GM18858 (cell line): ENCODE measurements at regions not wholly inside any gene's neighbourhood (a gene's known extent, or its start where the extent isn't known, plus 50 kb on each side); places are given as distances from the start of the nearest gene placed in this dataset.
"Not testable (repeated sequence)": the region's sequence is repeated elsewhere in the genome, so short reads cannot be mapped to it uniquely, and the experiment has no call there.

Experiments
- ATAC-seq: cut with Tn5 transposase; IDR thresholded peaks from one replicate; pipeline ENCODE4 v1.9.1; 2021; ENCODE audit not compliant: unreplicated experiment

GRCh38 chr6:156689656-156690055 is 87.5 kb upstream of the ARID1B start:
- ATAC-seq = no peak

GRCh38 chr6:156688620-156688971 is 88.6 kb upstream of the ARID1B start:
- no peak for ATAC-seq

DNA sequence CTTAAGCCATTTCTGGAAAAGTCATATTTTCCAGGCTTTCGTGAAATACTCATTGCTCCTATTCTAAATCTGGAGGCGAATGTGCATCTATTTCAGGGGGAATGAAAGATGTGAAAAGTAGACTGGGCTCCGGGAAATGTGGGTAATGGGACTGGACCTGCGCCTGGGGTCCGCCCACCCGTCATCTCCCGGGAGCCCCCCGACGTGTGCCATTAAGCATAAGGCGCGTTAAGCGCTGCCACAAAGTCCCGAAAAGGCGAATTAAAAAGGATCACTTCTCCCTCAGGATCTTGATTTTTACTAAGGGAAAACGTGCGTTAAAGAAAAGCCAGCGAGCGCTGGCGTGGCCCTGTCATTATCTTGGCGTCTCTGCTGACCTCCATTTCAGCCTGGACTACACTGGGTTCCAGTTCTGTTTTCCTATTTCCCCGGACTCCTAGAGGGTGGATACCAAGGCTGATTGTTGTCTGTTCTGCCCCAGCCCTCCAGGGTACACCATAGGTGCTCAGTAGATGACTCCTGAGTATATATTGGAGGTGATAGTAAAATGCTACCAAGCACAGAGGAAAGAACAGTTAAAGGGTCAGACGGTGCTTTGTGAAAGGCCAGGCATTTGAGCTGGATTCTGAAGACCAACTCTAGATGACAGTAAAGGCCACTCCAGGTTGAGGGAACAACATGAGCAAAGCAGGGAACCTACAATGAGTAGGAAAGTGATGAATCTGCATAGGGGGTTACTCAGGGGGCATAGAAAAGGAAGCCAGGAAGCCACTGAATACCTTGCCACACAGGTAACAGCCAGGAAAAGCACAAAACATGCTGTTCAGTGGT is 89.2 kb upstream of the ARID1B start:
- ATAC-seq = no peak

DNA sequence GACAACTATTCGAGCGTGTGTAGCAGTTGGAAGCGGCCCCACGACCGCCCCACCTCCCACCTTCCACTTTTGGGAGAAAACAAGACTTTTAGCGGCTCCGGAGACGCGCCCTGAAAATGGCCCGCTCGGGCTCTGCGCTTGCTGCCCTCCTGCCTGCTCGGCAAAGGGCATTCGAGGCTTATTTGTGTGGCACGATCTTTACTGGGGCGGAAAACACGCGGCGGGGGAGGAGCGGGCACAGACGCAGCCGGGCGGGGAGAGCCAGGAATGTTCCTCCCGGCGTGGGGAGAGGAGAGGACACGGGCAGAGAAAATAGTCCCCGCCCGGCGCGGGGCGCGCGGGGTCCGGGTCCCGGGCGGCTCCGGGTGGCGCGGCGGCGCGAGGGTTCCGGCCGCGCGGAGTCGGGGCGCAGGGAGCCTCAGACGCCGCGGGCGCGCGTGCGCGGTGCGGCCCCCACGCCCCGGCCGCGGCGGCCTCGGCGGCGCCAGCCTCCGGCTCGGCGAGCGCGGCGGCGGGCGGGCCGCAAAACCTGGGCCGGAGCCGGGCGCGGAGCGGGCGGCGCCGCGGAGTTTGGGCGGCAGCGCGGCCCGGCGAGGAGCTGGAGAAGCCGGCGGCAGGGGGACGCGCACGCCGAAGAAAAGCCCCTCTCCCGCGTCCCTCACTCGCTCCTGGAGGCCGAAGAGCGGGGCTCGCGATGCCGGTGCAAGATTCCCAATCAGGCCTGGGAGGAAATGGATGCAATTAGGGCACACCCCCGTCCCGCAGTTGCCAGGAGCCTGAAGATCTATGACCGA is 90.0 kb upstream of the ARID1B start:
- ATAC-seq = no peak

GRCh38 chr6:156686301-156686994 is 90.7 kb upstream of the ARID1B start:
- no peak for ATAC-seq

DNA sequence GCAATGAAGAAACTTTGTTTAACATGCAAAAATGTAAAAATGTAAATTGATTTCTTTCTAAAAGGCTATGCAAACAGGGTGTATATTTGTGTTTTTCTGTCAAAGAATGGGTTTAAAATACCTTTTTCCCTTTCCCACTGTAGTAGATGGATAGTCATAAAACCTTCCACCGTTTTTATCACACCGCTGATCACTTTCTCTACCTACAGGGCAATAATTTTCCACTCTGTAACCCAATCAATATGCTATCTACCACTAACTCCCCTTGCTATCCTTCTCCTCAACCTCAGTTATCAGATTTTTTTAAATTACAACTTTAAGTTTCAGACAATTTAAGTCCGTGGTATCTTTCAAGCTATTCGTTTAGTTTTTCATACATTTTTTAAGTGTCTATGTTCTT is 91.4 kb upstream of the ARID1B start:
- no peak for ATAC-seq

- ATAC-seq = no peak
Observed at GRCh38 chr6:156683821-156684220, 93.4 kb upstream of the ARID1B start.

- no peak for ATAC-seq
Observed at GRCh38 chr6:156676721-156677120, 100.5 kb upstream of the ARID1B start.

DNA sequence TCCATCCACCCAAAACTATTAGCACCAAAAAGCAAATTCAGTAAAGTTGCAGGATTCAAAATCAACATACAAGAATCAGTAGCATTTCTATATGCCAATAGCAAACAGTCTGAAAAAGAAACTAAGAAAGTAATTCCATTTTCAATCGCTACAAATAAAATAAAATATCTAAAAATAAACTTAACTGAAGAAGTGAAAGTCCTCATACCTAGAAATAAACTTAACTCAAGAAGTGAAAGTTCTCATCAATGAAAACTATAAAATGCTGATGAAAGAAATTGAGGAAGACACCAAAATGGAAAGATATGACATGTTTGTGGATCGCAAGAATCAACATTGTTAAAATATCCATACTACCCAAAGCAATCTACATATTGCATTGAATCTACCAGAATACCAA is 103.0 kb upstream of the ARID1B start:
- no peak for ATAC-seq

GRCh38 chr6:156670097-156670496 is 107.1 kb upstream of the ARID1B start:
- not testable (repeated sequence) for ATAC-seq

GRCh38 chr6:156662025-156662445 is 115.1 kb upstream of the ARID1B start:
- no peak for ATAC-seq

DNA sequence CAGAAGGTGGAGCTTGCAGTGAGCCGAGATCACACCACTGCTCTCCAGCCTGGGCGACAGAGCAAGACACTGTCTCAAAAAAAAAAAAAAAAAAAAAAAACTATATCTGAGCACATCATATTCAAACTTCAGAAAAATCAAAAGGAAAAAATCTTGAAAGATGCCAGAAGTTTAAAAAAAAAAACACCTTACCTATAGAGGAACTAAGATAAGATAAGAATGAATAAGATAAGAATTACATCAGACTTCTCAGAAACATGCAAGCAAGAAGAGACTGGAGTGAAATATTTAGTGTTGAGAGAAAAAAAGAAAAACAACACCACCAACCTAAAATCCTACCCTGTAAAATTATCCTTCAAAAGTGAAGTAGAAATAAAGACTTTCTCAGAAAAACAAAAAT is 116.8 kb upstream of the ARID1B start:
- ATAC-seq = no peak

- ATAC-seq = peak; percentile 57
Observed at GRCh38 chr6:156659822-156660198, 117.4 kb upstream of the ARID1B start.

DNA sequence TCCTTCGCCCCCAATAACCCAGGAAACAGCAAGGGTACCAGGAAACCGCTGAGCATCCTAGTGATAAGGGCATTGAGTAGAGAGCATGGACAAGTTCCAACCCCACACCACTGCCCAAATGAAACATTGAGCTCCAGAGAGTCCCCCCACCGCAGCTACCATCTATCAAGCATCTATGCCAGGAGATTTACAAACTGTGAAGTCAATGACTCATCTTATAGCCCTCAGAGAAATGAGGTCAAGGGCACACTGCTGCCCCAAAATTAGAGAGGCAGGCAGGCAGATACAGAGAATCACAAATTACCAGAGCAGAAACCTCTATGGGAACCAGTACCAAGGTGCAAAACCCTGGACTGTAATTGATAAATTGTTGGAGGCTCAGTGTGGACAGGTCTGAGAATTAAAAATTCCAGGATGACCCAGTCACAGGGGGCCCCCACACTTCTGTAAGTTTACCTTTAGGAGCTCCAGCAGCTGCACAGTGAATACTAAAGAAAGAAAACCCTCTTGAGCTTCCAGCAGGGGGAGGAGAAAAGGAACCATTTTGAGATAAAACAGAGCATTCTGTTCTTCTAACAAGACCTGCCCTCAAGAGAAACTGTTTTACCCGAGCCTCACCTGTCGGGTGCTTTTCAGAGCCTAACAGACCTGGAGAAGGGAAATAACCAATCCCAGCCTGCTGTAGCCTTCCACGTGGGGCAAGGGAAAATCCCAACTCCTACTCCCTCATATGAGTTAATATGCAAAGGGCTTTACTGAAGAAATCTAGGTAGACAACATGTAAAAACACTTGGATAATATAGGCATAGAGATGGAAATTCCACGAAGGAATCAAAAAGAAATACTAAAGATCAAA is 118.0 kb upstream of the ARID1B start:
- no peak for ATAC-seq

- no peak for ATAC-seq
Observed at GRCh38 chr6:156658186-156658965, 118.8 kb upstream of the ARID1B start.

DNA sequence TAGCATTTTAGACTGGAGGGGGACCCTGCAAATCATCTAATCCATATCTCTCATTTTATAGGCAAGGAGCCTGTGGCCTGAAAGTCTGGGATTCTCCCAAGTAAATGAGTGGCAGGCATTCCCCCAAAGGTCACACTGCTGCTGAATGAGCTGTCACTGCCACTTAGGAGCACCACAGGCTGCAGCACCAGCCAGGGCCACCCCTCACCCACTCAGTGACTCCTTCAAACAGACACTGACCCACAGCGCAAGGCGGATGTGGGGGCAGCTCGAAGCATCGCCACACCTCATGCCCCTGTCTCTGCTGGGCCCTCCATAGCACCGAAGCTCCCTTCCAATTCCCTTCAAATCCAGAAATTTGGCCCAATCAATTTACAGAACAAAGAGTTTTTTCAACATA is 119.9 kb upstream of the ARID1B start:
- no peak for ATAC-seq

DNA sequence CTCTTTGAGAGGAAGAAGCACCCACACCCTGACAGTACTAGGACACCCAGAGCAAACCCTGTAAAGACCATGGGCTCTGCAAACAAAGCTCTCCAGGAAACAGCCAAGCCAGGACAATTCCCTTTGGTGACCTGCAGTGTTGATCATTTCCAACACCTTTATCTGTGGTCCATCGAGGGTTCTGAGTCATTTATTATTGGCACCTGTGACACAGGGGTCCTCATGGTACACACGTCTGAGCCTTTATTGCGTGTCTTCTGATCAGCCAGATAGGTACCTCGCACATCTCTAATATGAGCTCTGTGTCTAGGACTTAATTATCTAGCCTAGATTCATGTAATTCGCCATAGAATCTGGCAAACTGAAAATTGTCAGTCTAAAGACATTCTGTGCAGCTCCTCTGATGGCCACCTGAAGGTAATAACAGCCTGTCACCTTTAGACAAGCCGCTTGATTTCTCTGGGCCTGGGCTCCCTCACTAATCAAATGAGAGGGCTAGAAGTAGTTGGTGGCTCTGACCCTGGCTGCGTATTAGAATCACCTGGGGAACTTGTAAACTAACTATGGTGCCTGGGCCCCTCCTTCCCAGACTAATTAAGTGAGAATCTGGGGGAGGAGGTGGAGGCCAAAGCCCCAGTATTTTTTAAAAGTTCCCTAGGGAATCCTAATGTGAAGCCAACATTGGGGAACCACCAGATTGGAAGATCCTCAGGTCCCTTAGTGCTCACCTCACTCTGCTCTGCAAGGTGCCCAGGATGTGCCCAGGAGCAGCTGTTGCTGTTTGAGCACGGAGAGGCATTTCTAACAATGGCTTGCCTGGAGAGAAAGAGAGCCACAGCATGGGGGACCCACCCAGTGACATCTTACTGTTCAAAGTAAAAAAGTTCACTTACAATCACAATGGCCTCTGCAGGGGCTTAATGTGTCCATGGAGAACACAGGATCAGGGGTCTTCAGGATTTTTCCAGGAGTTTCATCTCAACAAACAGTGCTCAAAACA is 122.0 kb upstream of the ARID1B start:
- ATAC-seq = no peak

DNA sequence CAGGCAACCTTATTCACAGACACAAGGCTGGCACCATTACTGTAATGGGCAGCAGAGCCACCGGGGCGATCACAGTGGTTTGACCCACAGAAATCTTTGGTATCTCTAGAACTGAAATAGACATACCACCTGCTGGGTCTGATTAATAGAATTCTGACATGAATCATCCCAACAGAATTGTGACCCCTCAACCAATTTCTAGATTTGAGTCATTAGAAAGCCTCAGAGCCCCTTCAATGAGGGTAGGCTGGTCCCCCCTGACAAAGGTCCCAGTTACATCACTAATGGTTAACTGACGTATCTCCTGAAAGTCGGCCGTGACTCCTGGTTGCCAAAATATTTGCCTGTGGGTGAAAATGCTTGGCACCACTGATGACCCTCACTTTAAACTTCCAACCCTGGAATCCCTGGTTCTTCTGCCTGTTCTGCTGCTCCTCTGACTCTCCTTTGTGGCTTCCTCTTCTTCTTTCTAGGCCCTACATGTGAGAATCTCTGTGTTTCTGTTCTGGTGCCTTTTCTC is 124.9 kb upstream of the ARID1B start:
- ATAC-seq = no peak

DNA sequence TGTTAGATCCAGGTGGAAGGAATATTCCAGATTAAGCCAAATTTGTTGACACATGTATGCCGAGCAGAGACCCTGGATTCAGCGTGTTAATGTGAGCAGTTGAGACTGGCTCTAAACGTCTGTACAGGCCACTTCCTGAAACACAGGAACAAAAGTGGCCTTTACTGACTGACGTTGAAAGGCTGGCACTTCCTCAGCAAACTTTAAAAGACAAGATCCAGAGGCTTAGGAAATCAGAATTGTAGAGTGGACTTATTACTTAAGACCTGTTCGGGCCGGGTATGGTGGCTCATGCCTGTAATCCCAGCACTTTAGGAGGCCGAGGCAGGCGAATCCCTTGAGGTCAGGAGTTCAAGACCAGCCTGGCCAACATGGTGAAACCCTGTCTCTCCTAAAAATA is 125.7 kb upstream of the ARID1B start:
- no peak for ATAC-seq
